Type B pancreatic cell (in vitro differentiated cells): ENCODE measurements at regions not wholly inside any gene's neighbourhood (a gene's known extent, or its start where the extent isn't known, plus 50 kb on each side); places are given as distances from the start of the nearest gene placed in this dataset.
A peak's percentile ranks its signal among the peaks of the same experiment; 100 is the strongest.

Source experiments
- DNase-seq: peaks from one replicate; pipeline ENCODE4 v3.0.0; 2021; ENCODE audit warnings: mixed read lengths; ENCODE audit not compliant: unreplicated experiment; ENCODE audit errors: extremely low spot score
- H3K27ac Mint-ChIP-seq: 2 replicates; pipeline ENCODE4 v1.8.0; 2021; ENCODE audit warnings: mild to moderate bottlenecking, mixed read lengths
- H3K27me3 Mint-ChIP-seq: 2 replicates; pipeline ENCODE4 v1.8.0; 2021; ENCODE audit warnings: mixed read lengths
- H3K36me3 Mint-ChIP-seq: 2 replicates; pipeline ENCODE4 v1.8.0; 2021; ENCODE audit warnings: mixed read lengths
- H3K4me1 Mint-ChIP-seq: one replicate; pipeline ENCODE4 v1.8.0; 2021; ENCODE audit warnings: mixed read lengths; ENCODE audit not compliant: unreplicated experiment
- H3K4me3 Mint-ChIP-seq: 2 replicates; pipeline ENCODE4 v1.8.0; 2021; ENCODE audit warnings: mild to moderate bottlenecking, mixed read lengths
- H3K9me3 Mint-ChIP-seq: 2 replicates; pipeline ENCODE4 v1.8.0; 2021; ENCODE audit warnings: mixed read lengths
- CTCF ChIP-seq: fragments of 200-600 bp; sonication (generic); conservative IDR thresholded peaks from 2 replicates; pipeline ENCODE4 v1.5.0; 2021; ENCODE audit warnings: antibody characterized with exemption, mild to moderate bottlenecking

GRCh38 chr3:8152821-8153418, 348.7 kb upstream of the LMCD1 start:
- H3K27me3 Mint-ChIP-seq = peaks cover 4% of the 10 kb centered on the region
- peaks cover 9% of the 10 kb centered on the region for H3K4me1 Mint-ChIP-seq
- no peak for DNase-seq
- H3K4me3 Mint-ChIP-seq = no peak overlapping the region
- peak; percentile 48 for TF ChIP-seq CTCF
- H3K36me3 Mint-ChIP-seq = no peaks in the 10 kb centered on the region
- no peak overlapping the region for H3K27ac Mint-ChIP-seq
- peaks cover 4% of the 10 kb centered on the region for H3K9me3 Mint-ChIP-seq

DNA sequence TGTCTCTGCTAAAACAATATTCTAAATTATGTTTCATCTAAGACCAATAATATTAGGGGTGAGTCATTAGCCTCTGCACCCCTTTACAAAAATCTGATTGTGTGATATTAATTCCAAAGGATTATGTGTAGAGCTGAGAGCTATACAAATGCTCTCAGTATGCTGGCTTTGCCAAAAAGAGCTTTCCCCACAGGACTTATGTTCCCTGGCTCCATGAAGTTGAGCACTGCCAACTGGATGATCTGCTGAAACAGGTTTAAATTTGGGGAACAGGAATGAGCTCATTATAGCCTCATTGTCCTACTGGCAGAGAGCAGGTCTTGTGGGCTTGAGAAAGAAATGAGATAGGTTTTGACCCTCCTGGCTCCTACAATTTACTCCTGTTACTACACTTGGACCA, 347.8 kb upstream of the LMCD1 start:
- Mint-ChIP-seq H3K9me3 (peaks cover 4% of the 10 kb centered on the region), H3K4me3 (no peak overlapping the region), H3K36me3 (no peaks in the 10 kb centered on the region), H3K27me3 (peaks cover 7% of the 10 kb centered on the region), H3K4me1 (peaks cover 5% of the 10 kb centered on the region), H3K27ac (no peak overlapping the region)
- no peak for TF ChIP-seq CTCF
- DNase-seq = no peak

DNA sequence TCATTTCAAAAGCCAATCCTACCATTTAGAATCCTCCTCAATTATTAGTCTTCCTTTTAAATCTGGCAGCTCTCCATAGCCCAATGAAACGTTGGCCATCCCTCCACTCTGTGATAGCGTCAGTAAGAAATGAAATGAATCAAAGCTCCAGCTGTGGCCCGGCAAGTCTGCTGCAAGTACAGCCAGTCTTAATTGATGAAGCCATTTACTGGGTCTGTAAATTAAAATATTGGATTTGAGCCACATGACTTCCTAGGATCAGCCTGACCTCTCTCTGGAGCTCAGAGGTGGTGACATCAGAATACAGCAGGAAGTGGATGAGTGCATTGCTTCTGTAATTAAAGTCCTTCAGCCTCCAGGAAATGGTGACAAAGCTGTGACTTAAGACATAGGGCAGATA, 347.0 kb upstream of the LMCD1 start:
- Mint-ChIP-seq H3K4me3 (no peak overlapping the region), H3K9me3 (peaks cover 4% of the 10 kb centered on the region), H3K4me1 (peaks cover 5% of the 10 kb centered on the region), H3K27me3 (peaks cover 8% of the 10 kb centered on the region), H3K27ac (no peak overlapping the region), H3K36me3 (no peaks in the 10 kb centered on the region)
- TF ChIP-seq CTCF = no peak
- no peak for DNase-seq

- Mint-ChIP-seq H3K4me1 (peaks cover 5% of the 10 kb centered on the region), H3K27me3 (peaks cover 8% of the 10 kb centered on the region)
Observed at GRCh38 chr3:8156138-8156537, 345.5 kb upstream of the LMCD1 start.

DNA sequence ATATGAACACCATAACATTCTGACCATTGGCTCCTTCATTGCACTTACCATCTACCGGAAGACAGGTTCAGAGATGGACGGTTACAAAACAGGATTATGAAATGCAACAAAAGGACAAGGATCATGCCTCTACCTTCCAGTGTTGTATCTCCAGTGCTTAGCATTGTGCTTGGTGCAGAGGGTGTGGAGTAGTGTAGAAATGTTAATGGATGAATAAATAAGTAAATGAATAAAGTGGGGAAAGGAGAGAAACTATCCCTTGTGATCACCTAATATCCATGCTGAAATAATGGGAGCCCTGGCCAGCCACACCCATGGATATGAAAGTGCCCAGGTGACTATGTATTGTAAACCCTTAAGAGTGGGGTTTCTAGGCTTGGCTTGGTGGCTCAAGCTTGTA, 344.8 kb upstream of the LMCD1 start:
- no peak overlapping the region for H3K27ac Mint-ChIP-seq
- H3K4me1 Mint-ChIP-seq = peaks cover 5% of the 10 kb centered on the region
- no peak overlapping the region for H3K4me3 Mint-ChIP-seq
- no peaks in the 10 kb centered on the region for H3K36me3 Mint-ChIP-seq
- TF ChIP-seq CTCF = no peak
- H3K27me3 Mint-ChIP-seq = peaks cover 8% of the 10 kb centered on the region
- H3K9me3 Mint-ChIP-seq = peaks cover 4% of the 10 kb centered on the region
- DNase-seq = no peak

More at GRCh38 chr3:8156138-8156537, 345.5 kb upstream of the LMCD1 start:
- H3K27ac Mint-ChIP-seq = no peak overlapping the region
- DNase-seq = no peak
- no peak for TF ChIP-seq CTCF
- H3K36me3 Mint-ChIP-seq = no peaks in the 10 kb centered on the region
- no peak overlapping the region for H3K4me3 Mint-ChIP-seq
- peaks cover 4% of the 10 kb centered on the region for H3K9me3 Mint-ChIP-seq

GRCh38 chr3:8157640-8158039, 344.0 kb upstream of the LMCD1 start:
- H3K27ac Mint-ChIP-seq = no peak overlapping the region

More at GRCh38 chr3:8157640-8158039, 344.0 kb upstream of the LMCD1 start:
- DNase-seq = no peak
- H3K4me3 Mint-ChIP-seq = no peak overlapping the region
- H3K36me3 Mint-ChIP-seq = no peaks in the 10 kb centered on the region
- TF ChIP-seq CTCF = no peak
- peaks cover 4% of the 10 kb centered on the region for H3K9me3 Mint-ChIP-seq
- peaks cover 8% of the 10 kb centered on the region for H3K27me3 Mint-ChIP-seq
- H3K4me1 Mint-ChIP-seq = peaks cover 5% of the 10 kb centered on the region
